ENCODE measurements at regions not wholly inside any gene's neighbourhood (a gene's known extent, or its start where the extent isn't known, plus 50 kb on each side); places are given as distances from the start of the nearest gene placed in this dataset.

DNA sequence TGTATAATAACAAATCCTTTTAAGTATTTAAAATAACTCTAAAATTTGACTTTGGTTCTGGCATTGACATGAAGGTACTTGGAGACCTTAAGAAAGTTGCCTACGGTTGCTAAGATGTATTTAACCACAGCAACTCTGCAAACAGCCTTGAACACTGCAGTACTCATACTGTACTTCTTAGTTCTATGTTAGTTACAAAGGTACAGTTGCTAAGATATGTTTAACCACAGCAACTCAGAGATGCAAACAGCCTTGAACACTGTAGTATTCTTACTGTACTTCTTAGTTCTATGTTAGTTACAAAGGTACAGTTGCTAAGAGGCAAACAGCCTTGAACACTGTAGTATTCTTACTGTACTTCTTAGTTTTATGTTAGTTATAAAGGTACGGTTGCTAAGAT lies 268.3 kb upstream of the MIR17HG start:
- no peak overlapping the region for H3K9ac ChIP-seq (ENCODE audit: low read length)
- no peaks in the 10 kb centered on the region for H3K4me1 ChIP-seq (ENCODE audit: control insufficient read depth in 1 of 2, insufficient read depth in 2 of 2, low read length in 2 of 2)
- H3K4me2 ChIP-seq (ENCODE audit: low read length): no peak overlapping the region
- ATAC-seq: no peak
- no peak overlapping the region for H3K4me3 ChIP-seq (replicated peaks in 1 of 2; ENCODE audit: low read depth in 1 of 2, low read length in 2 of 2)
- ChIA-PET RAD21 (ENCODE audit: low non-redundant PET in 1 of 2, low total read pairs in 2 of 2, uncharacterized antibody in 2 of 2, unreplicated experiment in 2 of 2) (no interaction called here), CTCF (interaction anchor here (2.2 to 2.4 kb wide), 2 partner anchors 106 to 168 kb away, joined by 19 to 33 read pairs; no protein-coding TSS in a partner anchor), POLR2A (no interaction called here)
- TF ChIP-seq TCF7L2 (IDR thresholded peaks at IDR 0.05; ENCODE audit: borderline replicate concordance, extremely low read depth, insufficient read depth, insufficient read length) (no peak), POLR2AphosphoS5 (IDR thresholded peaks at IDR 0.05; ENCODE audit: low read depth, low read length) (no peak), EGR1 (IDR thresholded peaks at IDR 0.05; ENCODE audit: low read depth) (no peak), FOSL1 (IDR thresholded peaks at IDR 0.05; ENCODE audit: low read depth) (no peak), ZFX (IDR thresholded peaks at IDR 0.05) (no peak), YY1 (IDR thresholded peaks at IDR 0.05; ENCODE audit: extremely low read depth, insufficient replicate concordance, low read depth, low read length) (no peak), SP1 (IDR thresholded peaks at IDR 0.05; ENCODE audit: low read depth) (no peak), EZH2phosphoT487 (IDR thresholded peaks at IDR 0.05; ENCODE audit: borderline replicate concordance) (no peak), CEBPB (IDR thresholded peaks at IDR 0.05; ENCODE audit: low read depth) (no peak), ZNF274 (IDR thresholded peaks at IDR 0.05; ENCODE audit: low read depth, low read length) (no peak), ELF1 (IDR thresholded peaks at IDR 0.05; ENCODE audit: borderline replicate concordance, low read depth) (no peak), JUND (IDR thresholded peaks at IDR 0.05) (no peak), SRF (IDR thresholded peaks at IDR 0.05; ENCODE audit: low read depth) (no peak), POLR2A (IDR thresholded peaks at IDR 0.05; ENCODE audit: borderline replicate concordance, extremely low read depth, insufficient read depth, insufficient read length) (no peak), CBX3 (IDR thresholded peaks at IDR 0.05; ENCODE audit: low read depth) (no peak), SIN3A (IDR thresholded peaks at IDR 0.05; ENCODE audit: low read depth) (no peak)
- TF ChIP-seq, protein P1, sequence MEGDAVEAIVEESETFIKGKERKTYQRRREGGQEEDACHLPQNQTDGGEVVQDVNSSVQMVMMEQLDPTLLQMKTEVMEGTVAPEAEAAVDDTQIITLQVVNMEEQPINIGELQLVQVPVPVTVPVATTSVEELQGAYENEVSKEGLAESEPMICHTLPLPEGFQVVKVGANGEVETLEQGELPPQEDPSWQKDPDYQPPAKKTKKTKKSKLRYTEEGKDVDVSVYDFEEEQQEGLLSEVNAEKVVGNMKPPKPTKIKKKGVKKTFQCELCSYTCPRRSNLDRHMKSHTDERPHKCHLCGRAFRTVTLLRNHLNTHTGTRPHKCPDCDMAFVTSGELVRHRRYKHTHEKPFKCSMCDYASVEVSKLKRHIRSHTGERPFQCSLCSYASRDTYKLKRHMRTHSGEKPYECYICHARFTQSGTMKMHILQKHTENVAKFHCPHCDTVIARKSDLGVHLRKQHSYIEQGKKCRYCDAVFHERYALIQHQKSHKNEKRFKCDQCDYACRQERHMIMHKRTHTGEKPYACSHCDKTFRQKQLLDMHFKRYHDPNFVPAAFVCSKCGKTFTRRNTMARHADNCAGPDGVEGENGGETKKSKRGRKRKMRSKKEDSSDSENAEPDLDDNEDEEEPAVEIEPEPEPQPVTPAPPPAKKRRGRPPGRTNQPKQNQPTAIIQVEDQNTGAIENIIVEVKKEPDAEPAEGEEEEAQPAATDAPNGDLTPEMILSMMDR (IDR thresholded peaks at IDR 0.05 in 2 of 3, conservative IDR thresholded peaks at IDR 0.05 in 1 of 3; ENCODE audit: borderline replicate concordance in 1 of 3, insufficient read depth in 1 of 3, low read depth in 2 of 3, low read length in 2 of 3): no peak
- TF ChIP-seq, protein P2, sequence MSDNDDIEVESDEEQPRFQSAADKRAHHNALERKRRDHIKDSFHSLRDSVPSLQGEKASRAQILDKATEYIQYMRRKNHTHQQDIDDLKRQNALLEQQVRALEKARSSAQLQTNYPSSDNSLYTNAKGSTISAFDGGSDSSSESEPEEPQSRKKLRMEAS (IDR thresholded peaks at IDR 0.05): no peak
- TF ChIP-seq, protein P3, sequence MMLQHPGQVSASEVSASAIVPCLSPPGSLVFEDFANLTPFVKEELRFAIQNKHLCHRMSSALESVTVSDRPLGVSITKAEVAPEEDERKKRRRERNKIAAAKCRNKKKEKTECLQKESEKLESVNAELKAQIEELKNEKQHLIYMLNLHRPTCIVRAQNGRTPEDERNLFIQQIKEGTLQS (IDR thresholded peaks at IDR 0.05): no peak
- no peaks in the 10 kb centered on the region for H3K9me3 ChIP-seq (ENCODE audit: control insufficient read depth in 1 of 2, insufficient read depth in 1 of 2, low read depth in 1 of 2, low read length in 2 of 2)
- no peaks in the 10 kb centered on the region for H3K79me2 ChIP-seq (ENCODE audit: insufficient read depth, low read length)
- no peak for DNase-seq (ENCODE audit: low read depth, low spot score)
- H3K9me2 ChIP-seq (ENCODE audit: insufficient read depth): no peaks in the 10 kb centered on the region
- no peaks in the 10 kb centered on the region for H3K36me3 ChIP-seq (ENCODE audit: control insufficient read depth in 1 of 2, insufficient read depth in 2 of 2, low read length in 2 of 2)
- no peak overlapping the region for H2AFZ ChIP-seq (ENCODE audit: low read depth, low read length, poor library complexity, severe bottlenecking)
- no peak overlapping the region for H3K27ac ChIP-seq (ENCODE audit: low read depth, low read length)
- BruUV-seq (replicated peaks): no TSS peak
- intact Hi-C loops (cut with micrococcal nuclease): no loop called here
- H4K20me1 ChIP-seq (ENCODE audit: insufficient read depth): no peaks in the 10 kb centered on the region; the same call in 1 of the 2 replicates
- no peaks in the 10 kb centered on the region for H3K27me3 ChIP-seq (ENCODE audit: insufficient read depth, low read length)

Measured in HCT116 (cell line).